Neural cell (in vitro differentiated cells): ENCODE measurements at regions not wholly inside any gene's neighbourhood (a gene's known extent, or its start where the extent isn't known, plus 50 kb on each side); places are given as distances from the start of the nearest gene placed in this dataset.

ENCODE experiments used
- H2AFZ ChIP-seq: fragments of 200-600, 300-800 bp; sonication (generic), shearing (Covaris generic); 2 replicates; pipeline ENCODE4 v1.6.0; 2014; ENCODE audit warnings: low read depth, mild to moderate bottlenecking, antibody characterized with exemption, low read length, moderate library complexity
- H3F3A ChIP-seq: fragments of 200-600 bp; shearing (Covaris generic); 2 replicates; pipeline ENCODE4 v1.6.1; 2016; ENCODE audit warnings: mild to moderate bottlenecking, moderate library complexity, mixed read lengths, antibody characterized with exemption, low read length; ENCODE audit not compliant: insufficient read depth, poor library complexity, severe bottlenecking
- H3K27ac ChIP-seq: fragments of 200-600, 300-800 bp; sonication (generic), shearing (Covaris generic); 2 replicates; pipeline ENCODE4 v1.5.1; 2014; ENCODE audit warnings: mild to moderate bottlenecking, low read length, moderate library complexity
- H3K27me3 ChIP-seq: fragments of 300-800, 200-600 bp; sonication (generic), shearing (Covaris generic); 2 replicates; pipeline ENCODE4 v1.6.0; 2014; ENCODE audit warnings: mild to moderate bottlenecking, low read depth, low read length, moderate library complexity; ENCODE audit not compliant: insufficient read depth
- H3K36me3 ChIP-seq: fragments of 300-800, 200-600 bp; sonication (generic), shearing (Covaris generic); 2 replicates; pipeline ENCODE4 v1.5.1; 2014; ENCODE audit warnings: mild to moderate bottlenecking, antibody characterized with exemption, low read length, moderate library complexity; ENCODE audit not compliant: insufficient read depth
- H3K4me2 ChIP-seq: fragments of 300-800, 200-600 bp; sonication (generic), shearing (Covaris generic); 2 replicates; pipeline ENCODE4 v1.6.0; 2014; ENCODE audit warnings: mild to moderate bottlenecking, low read length
- H3K4me3 ChIP-seq: fragments of 300-800, 200-600 bp; sonication (generic), shearing (Covaris generic); 2 replicates; pipeline ENCODE4 v1.5.1; 2014; ENCODE audit warnings: mild to moderate bottlenecking, low read length, moderate library complexity
- H3K79me2 ChIP-seq: fragments of 200-600 bp; shearing (Covaris generic); replicated peaks from 2 replicates; pipeline ENCODE4 v1.6.0; 2014; ENCODE audit warnings: mild to moderate bottlenecking, low read length, moderate library complexity; ENCODE audit not compliant: insufficient read depth
- H3K9ac ChIP-seq: fragments of 300-800, 200-600 bp; sonication (generic), shearing (Covaris generic); 2 replicates; pipeline ENCODE4 v1.6.1; 2016; ENCODE audit warnings: mild to moderate bottlenecking, low read length, mixed read lengths
- H3K9me2 ChIP-seq: fragments of 200-600 bp; shearing (Covaris generic); 2 replicates; pipeline ENCODE4 v1.6.1; 2016; ENCODE audit warnings: mild to moderate bottlenecking, low read length, mixed read lengths; ENCODE audit not compliant: insufficient read depth
- H3K9me3 ChIP-seq: fragments of 200-600, 300-800 bp; sonication (generic), shearing (Covaris generic); 2 replicates; pipeline ENCODE4 v1.6.1; 2016; ENCODE audit warnings: mild to moderate bottlenecking, mixed run types, low read length, moderate library complexity, mixed read lengths
- H4K20me1 ChIP-seq: fragments of 200-600 bp; shearing (Covaris generic); 2 replicates; pipeline ENCODE4 v1.6.1; 2016; ENCODE audit warnings: mild to moderate bottlenecking, mixed run types; ENCODE audit not compliant: insufficient read depth
- EP300 ChIP-seq: fragments of 450-650 bp; conservative IDR thresholded peaks from 2 replicates; pipeline ENCODE4 v1.6.1; 2014; ENCODE audit warnings: antibody characterized with exemption, mild to moderate bottlenecking, moderate library complexity; ENCODE audit not compliant: poor library complexity, severe bottlenecking
- EZH2 ChIP-seq: fragments of 200-600, 300-800 bp; shearing (Covaris generic), sonication (generic); IDR thresholded peaks from 2 replicates; pipeline ENCODE4 v1.6.1; 2014; ENCODE audit warnings: antibody characterized with exemption, low read length, borderline replicate concordance, mild to moderate bottlenecking; ENCODE audit not compliant: insufficient read depth, poor library complexity, severe bottlenecking
- MXI1 ChIP-seq: fragments of 450-650 bp; conservative IDR thresholded peaks from 2 replicates; pipeline ENCODE4 v1.6.1; 2014; ENCODE audit warnings: antibody characterized with exemption, mild to moderate bottlenecking; ENCODE audit not compliant: poor library complexity, severe bottlenecking
- POLR2AphosphoS5 ChIP-seq: IDR thresholded peaks from 2 replicates; pipeline ENCODE4 v1.6.1; 2012
- RAD21 ChIP-seq: fragments of 450-650 bp; conservative IDR thresholded peaks from 2 replicates; pipeline ENCODE4 v1.6.1; 2014; ENCODE audit warnings: antibody characterized with exemption, mild to moderate bottlenecking, moderate library complexity
- SMC3 ChIP-seq: fragments of 450-650 bp; conservative IDR thresholded peaks from 2 replicates; pipeline ENCODE4 v1.6.1; 2014; ENCODE audit warnings: antibody characterized with exemption, mild to moderate bottlenecking, moderate library complexity; ENCODE audit not compliant: poor library complexity
- TAF1 ChIP-seq: IDR thresholded peaks from 2 replicates; pipeline ENCODE4 v1.6.1; 2012; ENCODE audit warnings: low read depth
- TF ChIP-seq, protein P1 (sequence below): IDR thresholded peaks from 2 replicates; pipeline ENCODE4 v1.6.1; 2012; ENCODE audit warnings: borderline replicate concordance
- TF ChIP-seq, protein P2 (sequence below): fragments of 450-650 bp; IDR thresholded peaks from 2 replicates; pipeline ENCODE4 v1.5.1; 2014; ENCODE audit warnings: antibody characterized with exemption, mild to moderate bottlenecking, moderate library complexity; ENCODE audit not compliant: poor library complexity, severe bottlenecking

DNA sequence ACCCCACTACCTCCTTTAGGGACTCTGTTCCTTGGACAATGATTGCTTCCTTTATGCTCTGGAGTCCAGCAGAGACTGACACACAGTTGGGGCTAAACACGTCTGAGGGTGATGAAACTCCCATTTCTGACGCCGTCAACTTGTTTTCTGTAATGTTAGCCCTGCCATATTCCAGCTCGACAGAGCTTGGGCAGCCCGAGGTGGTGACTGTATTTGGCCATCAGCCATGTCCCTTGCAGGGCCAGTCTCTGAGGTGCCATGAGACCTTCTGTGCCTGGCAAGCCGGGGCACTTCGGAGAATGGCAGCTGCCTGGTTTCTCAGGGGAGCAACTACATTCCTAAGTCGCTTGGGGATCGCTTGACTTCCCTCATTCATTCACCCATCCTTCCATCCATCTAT is 278.9 kb upstream of the TNRC6C start:
- Histone ChIP-seq H2AFZ (no peak overlapping the region), H3K4me2 (no peak overlapping the region), H4K20me1 (no peaks in the 10 kb centered on the region), H3K4me3 (no peak overlapping the region), H3K9ac (no peak overlapping the region), H3K36me3 (no peaks in the 10 kb centered on the region), H3K9me3 (no peaks in the 10 kb centered on the region), H3K27ac (no peak overlapping the region), H3K27me3 (no peaks in the 10 kb centered on the region), H3K79me2 (no peaks in the 10 kb centered on the region), H3K9me2 (no peaks in the 10 kb centered on the region), H3F3A (no peaks in the 10 kb centered on the region)
- TF ChIP-seq EZH2, result no peak
- TF ChIP-seq SMC3, result no peak
- TF ChIP-seq TAF1, result no peak
- no peak for TF ChIP-seq EP300
- TF ChIP-seq, protein P1, sequence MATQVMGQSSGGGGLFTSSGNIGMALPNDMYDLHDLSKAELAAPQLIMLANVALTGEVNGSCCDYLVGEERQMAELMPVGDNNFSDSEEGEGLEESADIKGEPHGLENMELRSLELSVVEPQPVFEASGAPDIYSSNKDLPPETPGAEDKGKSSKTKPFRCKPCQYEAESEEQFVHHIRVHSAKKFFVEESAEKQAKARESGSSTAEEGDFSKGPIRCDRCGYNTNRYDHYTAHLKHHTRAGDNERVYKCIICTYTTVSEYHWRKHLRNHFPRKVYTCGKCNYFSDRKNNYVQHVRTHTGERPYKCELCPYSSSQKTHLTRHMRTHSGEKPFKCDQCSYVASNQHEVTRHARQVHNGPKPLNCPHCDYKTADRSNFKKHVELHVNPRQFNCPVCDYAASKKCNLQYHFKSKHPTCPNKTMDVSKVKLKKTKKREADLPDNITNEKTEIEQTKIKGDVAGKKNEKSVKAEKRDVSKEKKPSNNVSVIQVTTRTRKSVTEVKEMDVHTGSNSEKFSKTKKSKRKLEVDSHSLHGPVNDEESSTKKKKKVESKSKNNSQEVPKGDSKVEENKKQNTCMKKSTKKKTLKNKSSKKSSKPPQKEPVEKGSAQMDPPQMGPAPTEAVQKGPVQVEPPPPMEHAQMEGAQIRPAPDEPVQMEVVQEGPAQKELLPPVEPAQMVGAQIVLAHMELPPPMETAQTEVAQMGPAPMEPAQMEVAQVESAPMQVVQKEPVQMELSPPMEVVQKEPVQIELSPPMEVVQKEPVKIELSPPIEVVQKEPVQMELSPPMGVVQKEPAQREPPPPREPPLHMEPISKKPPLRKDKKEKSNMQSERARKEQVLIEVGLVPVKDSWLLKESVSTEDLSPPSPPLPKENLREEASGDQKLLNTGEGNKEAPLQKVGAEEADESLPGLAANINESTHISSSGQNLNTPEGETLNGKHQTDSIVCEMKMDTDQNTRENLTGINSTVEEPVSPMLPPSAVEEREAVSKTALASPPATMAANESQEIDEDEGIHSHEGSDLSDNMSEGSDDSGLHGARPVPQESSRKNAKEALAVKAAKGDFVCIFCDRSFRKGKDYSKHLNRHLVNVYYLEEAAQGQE, result no peak
- TF ChIP-seq, protein P2, sequence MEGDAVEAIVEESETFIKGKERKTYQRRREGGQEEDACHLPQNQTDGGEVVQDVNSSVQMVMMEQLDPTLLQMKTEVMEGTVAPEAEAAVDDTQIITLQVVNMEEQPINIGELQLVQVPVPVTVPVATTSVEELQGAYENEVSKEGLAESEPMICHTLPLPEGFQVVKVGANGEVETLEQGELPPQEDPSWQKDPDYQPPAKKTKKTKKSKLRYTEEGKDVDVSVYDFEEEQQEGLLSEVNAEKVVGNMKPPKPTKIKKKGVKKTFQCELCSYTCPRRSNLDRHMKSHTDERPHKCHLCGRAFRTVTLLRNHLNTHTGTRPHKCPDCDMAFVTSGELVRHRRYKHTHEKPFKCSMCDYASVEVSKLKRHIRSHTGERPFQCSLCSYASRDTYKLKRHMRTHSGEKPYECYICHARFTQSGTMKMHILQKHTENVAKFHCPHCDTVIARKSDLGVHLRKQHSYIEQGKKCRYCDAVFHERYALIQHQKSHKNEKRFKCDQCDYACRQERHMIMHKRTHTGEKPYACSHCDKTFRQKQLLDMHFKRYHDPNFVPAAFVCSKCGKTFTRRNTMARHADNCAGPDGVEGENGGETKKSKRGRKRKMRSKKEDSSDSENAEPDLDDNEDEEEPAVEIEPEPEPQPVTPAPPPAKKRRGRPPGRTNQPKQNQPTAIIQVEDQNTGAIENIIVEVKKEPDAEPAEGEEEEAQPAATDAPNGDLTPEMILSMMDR, result no peak
- no peak for TF ChIP-seq POLR2AphosphoS5
- no peak for TF ChIP-seq MXI1
- TF ChIP-seq RAD21, result no peak

DNA sequence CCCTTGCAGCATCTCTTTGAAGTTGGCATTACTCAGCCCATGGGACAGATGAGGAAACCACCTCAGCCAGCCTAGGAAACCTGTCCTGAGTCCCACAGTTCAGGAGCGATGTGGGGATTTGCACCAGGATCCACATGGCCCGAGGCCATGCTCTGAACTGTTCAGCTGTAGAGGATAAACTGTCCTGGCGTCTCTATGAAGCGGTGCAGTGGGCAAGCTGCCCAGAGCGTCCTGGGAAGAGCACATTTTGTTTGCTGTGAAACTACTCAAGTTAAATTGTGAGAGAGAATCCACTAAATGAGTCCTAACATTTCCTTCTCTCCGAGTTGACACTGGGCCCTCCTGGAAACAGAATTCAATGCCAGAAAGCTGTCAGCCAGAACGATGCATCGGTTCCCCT is 276.6 kb upstream of the TNRC6C start:
- Histone ChIP-seq H2AFZ (no peak overlapping the region), H3K9ac (no peak overlapping the region), H3K9me2 (no peaks in the 10 kb centered on the region), H3F3A (no peaks in the 10 kb centered on the region), H3K79me2 (no peaks in the 10 kb centered on the region), H3K27me3 (no peaks in the 10 kb centered on the region), H3K4me2 (no peak overlapping the region), H3K4me3 (no peak overlapping the region), H4K20me1 (no peaks in the 10 kb centered on the region), H3K36me3 (no peaks in the 10 kb centered on the region), H3K27ac (no peak overlapping the region), H3K9me3 (no peaks in the 10 kb centered on the region)
- TF ChIP-seq, protein P2, result no peak
- TF ChIP-seq, protein P1, result no peak
- TF ChIP-seq EP300, result no peak
- TF ChIP-seq SMC3, result no peak
- no peak for TF ChIP-seq POLR2AphosphoS5
- TF ChIP-seq MXI1, result no peak
- no peak for TF ChIP-seq RAD21
- no peak for TF ChIP-seq EZH2
